ENCODE measurements at regions not wholly inside any gene's neighbourhood (a gene's known extent, or its start where the extent isn't known, plus 50 kb on each side); places are given as distances from the start of the nearest gene placed in this dataset.

DNA sequence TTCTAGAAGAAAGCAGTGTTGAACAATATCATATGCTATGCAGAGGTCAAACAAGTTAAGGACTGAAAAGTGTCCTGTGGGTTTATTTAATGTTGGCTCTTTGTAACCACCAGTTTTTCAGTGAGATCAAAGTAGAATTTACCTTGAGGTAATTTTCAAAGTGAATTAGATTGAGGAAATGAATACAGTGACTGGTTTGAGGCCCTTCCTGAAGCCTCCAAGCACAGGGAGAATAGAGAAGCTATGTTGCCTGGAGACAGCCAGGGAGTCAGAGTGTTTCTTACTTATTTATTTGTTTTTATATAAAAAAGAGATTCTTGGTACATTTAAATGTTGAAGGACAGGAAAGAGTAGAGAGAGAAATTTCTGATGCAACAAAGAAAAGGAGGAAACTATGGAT lies 954.3 kb upstream of the SPRY2 start:
- Histone ChIP-seq H2AFZ (no peak overlapping the region), H3K9me3 (ENCODE audit: control insufficient read depth, low read length) (no peaks in the 10 kb centered on the region), H3K79me2 (no peaks in the 10 kb centered on the region), H3K27ac (no peak overlapping the region), H3K4me3 (ENCODE audit: low read depth, low read length) (no peak overlapping the region), H3K36me3 (ENCODE audit: control insufficient read depth, insufficient read depth, low read length) (no peaks in the 10 kb centered on the region), H3K27me3 (ENCODE audit: control insufficient read depth, insufficient read depth, low read length) (no peaks in the 10 kb centered on the region), H3K9ac (no peak overlapping the region), H3K4me2 (ENCODE audit: low read length) (no peak overlapping the region), H3K4me1 (no peaks in the 10 kb centered on the region)
- TF ChIP-seq, protein P1, sequence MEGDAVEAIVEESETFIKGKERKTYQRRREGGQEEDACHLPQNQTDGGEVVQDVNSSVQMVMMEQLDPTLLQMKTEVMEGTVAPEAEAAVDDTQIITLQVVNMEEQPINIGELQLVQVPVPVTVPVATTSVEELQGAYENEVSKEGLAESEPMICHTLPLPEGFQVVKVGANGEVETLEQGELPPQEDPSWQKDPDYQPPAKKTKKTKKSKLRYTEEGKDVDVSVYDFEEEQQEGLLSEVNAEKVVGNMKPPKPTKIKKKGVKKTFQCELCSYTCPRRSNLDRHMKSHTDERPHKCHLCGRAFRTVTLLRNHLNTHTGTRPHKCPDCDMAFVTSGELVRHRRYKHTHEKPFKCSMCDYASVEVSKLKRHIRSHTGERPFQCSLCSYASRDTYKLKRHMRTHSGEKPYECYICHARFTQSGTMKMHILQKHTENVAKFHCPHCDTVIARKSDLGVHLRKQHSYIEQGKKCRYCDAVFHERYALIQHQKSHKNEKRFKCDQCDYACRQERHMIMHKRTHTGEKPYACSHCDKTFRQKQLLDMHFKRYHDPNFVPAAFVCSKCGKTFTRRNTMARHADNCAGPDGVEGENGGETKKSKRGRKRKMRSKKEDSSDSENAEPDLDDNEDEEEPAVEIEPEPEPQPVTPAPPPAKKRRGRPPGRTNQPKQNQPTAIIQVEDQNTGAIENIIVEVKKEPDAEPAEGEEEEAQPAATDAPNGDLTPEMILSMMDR (IDR thresholded peaks at IDR 0.05) = no peak

DNA sequence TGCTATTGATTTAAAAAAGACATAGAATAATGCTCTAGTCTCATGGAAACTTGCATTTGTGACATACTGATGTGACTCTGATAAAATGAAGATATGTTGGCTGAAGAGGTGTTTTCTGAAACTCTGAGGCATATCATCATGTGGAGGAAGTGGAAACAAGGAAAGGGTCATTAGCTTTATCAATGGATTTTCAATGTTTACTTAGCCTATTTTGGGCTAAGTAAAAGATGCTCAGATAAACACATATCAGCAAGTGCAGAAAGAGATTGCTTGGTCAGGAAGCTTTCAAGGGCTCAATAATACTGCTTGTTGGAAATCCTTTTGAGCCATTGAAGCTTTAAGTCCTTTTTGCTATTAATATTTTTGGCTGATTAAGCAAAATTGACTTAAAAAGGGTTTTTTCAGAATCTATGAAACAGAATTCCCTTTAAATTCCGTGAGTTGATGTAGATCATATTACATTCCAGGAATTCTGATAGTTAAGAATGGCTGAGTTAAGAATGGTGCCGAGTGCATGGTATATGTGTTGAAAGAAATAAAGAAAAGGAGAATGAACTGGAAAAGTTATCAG lies 952.8 kb upstream of the SPRY2 start:
- no peaks in the 10 kb centered on the region for H3K79me2 ChIP-seq
- H3K4me2 ChIP-seq (ENCODE audit: low read length) = no peak overlapping the region
- no peaks in the 10 kb centered on the region for H3K27me3 ChIP-seq (ENCODE audit: control insufficient read depth, insufficient read depth, low read length)
- H2AFZ ChIP-seq = no peak overlapping the region
- no peak overlapping the region for H3K4me3 ChIP-seq (ENCODE audit: low read depth, low read length)
- no peaks in the 10 kb centered on the region for H3K36me3 ChIP-seq (ENCODE audit: control insufficient read depth, insufficient read depth, low read length)
- no peaks in the 10 kb centered on the region for H3K4me1 ChIP-seq
- H3K9me3 ChIP-seq (ENCODE audit: control insufficient read depth, low read length) = no peaks in the 10 kb centered on the region
- TF ChIP-seq, protein P1 (IDR thresholded peaks at IDR 0.05) = no peak
- H3K27ac ChIP-seq = no peak overlapping the region
- no peak overlapping the region for H3K9ac ChIP-seq

DNA sequence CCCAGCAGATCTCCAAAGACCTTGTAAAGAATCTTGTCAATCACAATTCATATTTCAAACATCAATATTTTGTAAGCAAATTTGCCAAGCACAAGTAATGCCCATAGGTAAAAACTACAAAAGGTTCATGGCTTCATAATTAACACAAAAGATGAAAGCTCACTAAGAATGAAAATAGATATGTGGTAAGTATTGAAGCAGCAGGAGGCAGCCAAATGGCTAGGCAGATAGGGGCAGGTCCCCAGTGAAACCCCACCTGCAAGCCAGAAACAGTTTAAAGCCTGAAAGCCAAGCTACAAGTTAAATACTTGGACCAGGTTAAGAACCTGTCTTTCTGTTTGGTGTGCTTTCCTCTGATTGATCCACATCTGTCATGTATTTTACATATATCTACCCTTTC lies 942.6 kb upstream of the SPRY2 start:
- no peak overlapping the region for H3K4me2 ChIP-seq (ENCODE audit: low read length)
- no peak overlapping the region for H2AFZ ChIP-seq
- H3K4me3 ChIP-seq (ENCODE audit: low read depth, low read length) = no peak overlapping the region
- no peaks in the 10 kb centered on the region for H3K79me2 ChIP-seq
- H3K4me1 ChIP-seq = no peaks in the 10 kb centered on the region
- no peak overlapping the region for H3K27ac ChIP-seq
- no peak overlapping the region for H3K9ac ChIP-seq
- no peaks in the 10 kb centered on the region for H3K36me3 ChIP-seq (ENCODE audit: control insufficient read depth, insufficient read depth, low read length)
- no peaks in the 10 kb centered on the region for H3K27me3 ChIP-seq (ENCODE audit: control insufficient read depth, insufficient read depth, low read length)
- no peaks in the 10 kb centered on the region for H3K9me3 ChIP-seq (ENCODE audit: control insufficient read depth, low read length)
- TF ChIP-seq, protein P1 (IDR thresholded peaks at IDR 0.05) = no peak

DNA sequence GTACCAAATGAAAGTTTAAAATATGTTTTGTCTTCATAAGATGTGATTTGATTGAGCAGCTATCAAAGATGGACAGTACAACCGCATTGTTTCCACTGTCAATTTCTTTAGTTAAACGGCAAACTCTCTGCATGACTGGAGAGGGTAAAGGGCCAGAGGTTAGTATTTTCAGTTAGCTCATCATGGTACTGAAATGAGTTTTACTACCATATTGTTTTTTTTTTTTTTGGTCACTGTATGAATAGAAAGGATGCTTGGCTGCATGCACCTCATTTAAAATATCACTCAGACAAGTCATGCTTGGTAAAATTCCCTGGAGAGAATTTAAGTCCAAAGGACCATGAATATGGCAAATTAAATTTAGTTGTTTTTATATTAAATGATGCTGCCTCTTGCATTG lies 942.1 kb upstream of the SPRY2 start:
- TF ChIP-seq, protein P1 (IDR thresholded peaks at IDR 0.05) = no peak
- no peaks in the 10 kb centered on the region for H3K27me3 ChIP-seq (ENCODE audit: control insufficient read depth, insufficient read depth, low read length)
- H3K79me2 ChIP-seq = no peaks in the 10 kb centered on the region
- H3K27ac ChIP-seq = no peak overlapping the region
- no peak overlapping the region for H3K4me2 ChIP-seq (ENCODE audit: low read length)
- H3K4me3 ChIP-seq (ENCODE audit: low read depth, low read length) = no peak overlapping the region
- no peaks in the 10 kb centered on the region for H3K9me3 ChIP-seq (ENCODE audit: control insufficient read depth, low read length)
- H3K4me1 ChIP-seq = no peaks in the 10 kb centered on the region
- H3K9ac ChIP-seq = no peak overlapping the region
- no peak overlapping the region for H2AFZ ChIP-seq
- H3K36me3 ChIP-seq (ENCODE audit: control insufficient read depth, insufficient read depth, low read length) = no peaks in the 10 kb centered on the region

DNA sequence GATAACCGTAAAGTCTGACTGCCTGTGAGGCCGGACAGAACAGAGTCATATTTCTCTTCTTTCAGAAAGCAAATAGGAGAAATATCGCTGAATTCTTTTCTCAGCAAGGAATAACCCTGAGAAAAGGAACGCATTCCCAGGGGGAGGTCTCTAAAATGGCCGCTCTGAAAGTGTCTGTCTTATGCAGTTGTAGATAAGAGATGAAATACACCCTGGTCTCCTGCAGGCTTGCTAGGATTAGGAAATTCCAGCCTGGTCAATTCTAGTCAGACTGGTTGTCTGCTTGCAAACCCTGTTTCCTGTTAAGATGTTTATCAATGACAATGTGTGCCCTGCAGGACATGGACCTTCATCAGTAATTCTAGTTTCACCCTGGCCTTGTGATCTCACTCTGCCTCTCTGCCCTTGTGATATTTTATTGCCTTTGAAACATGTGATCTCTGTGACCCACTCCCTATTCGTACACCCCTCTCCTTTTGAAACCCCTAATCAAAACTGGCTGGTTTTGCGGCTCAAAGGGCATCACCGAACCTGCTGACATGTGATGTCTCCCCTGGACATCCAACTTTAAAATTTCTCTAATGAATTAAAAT lies 934.8 kb upstream of the SPRY2 start:
- H3K27me3 ChIP-seq (ENCODE audit: control insufficient read depth, insufficient read depth, low read length) = no peaks in the 10 kb centered on the region
- H3K4me1 ChIP-seq = no peaks in the 10 kb centered on the region
- no peak overlapping the region for H2AFZ ChIP-seq
- H3K36me3 ChIP-seq (ENCODE audit: control insufficient read depth, insufficient read depth, low read length) = no peaks in the 10 kb centered on the region
- H3K9ac ChIP-seq = no peak overlapping the region
- no peaks in the 10 kb centered on the region for H3K9me3 ChIP-seq (ENCODE audit: control insufficient read depth, low read length)
- H3K79me2 ChIP-seq = no peaks in the 10 kb centered on the region
- TF ChIP-seq, protein P1 (IDR thresholded peaks at IDR 0.05) = no peak
- H3K4me3 ChIP-seq (ENCODE audit: low read depth, low read length) = no peak overlapping the region
- H3K27ac ChIP-seq = no peak overlapping the region
- no peak overlapping the region for H3K4me2 ChIP-seq (ENCODE audit: low read length)
